Transverse colon (tissue), 4 donors: ENCODE measurements at regions not wholly inside any gene's neighbourhood (a gene's known extent, or its start where the extent isn't known, plus 50 kb on each side); places are given as distances from the start of the nearest gene placed in this dataset.

Source experiments
- DNase-seq: peaks from one replicate; pipeline ENCODE4 v3.0.0-alpha.2; 2019
- H3K27ac ChIP-seq, 4 donors: fragments of 200-600 bp; sonication (generic); 2 replicates each; pipeline ENCODE4 v1.5.1; 2016 to 2018; ENCODE audit warnings: inconsistent platforms in 4 of 4
- H3K27me3 ChIP-seq: fragments of 200-600 bp; sonication (generic); 2 replicates; pipeline ENCODE4 v1.5.1; 2017; ENCODE audit warnings: inconsistent platforms
- H3K36me3 ChIP-seq, 4 donors: fragments of 200-600 bp; sonication (generic); 2 replicates each; pipeline ENCODE4 v1.5.1; 2017 to 2019; ENCODE audit warnings: inconsistent platforms in 4 of 4
- H3K4me1 ChIP-seq, 4 donors: fragments of 200-600 bp; sonication (generic); 2 replicates each; pipeline ENCODE4 v1.5.1; 2017 to 2020; ENCODE audit warnings: inconsistent platforms in 4 of 4
- H3K4me3 ChIP-seq, 4 donors: fragments of 200-600 bp; sonication (generic); 1 replicate in 1 of 4; 2 replicates in 3 of 4; pipeline versions ENCODE4 v1.5.1 to v1.6.1; 2017 to 2019; ENCODE audit warnings: inconsistent platforms in 4 of 4
- H3K9me3 ChIP-seq, 2 donors: fragments of 200-600 bp; sonication (generic); 2 replicates each; pipeline ENCODE4 v1.5.1; 2017 to 2019; ENCODE audit warnings: inconsistent platforms in 2 of 2
- EP300 ChIP-seq: sonication (generic); formaldehyde crosslinking; IDR thresholded peaks from one replicate; pipeline ENCODE4 v1.6.1; 2017; ENCODE audit warnings: antibody characterized with exemption, low read depth
- POLR2A ChIP-seq: fragments of 450-650 bp; IDR thresholded peaks from one replicate; pipeline ENCODE4 v1.6.1; 2016; ENCODE audit warnings: antibody characterized with exemption, mild to moderate bottlenecking, moderate library complexity
- POLR2AphosphoS5 ChIP-seq, 3 donors: sonication (generic); formaldehyde crosslinking; IDR thresholded peaks; one replicate each; pipeline ENCODE4 v1.6.1; 2016; ENCODE audit warnings: antibody characterized with exemption in 3 of 3
- WGBS, 2 donors: methylation state at CpG; one replicate each; pipeline ENCODE4 v1.1.5; 2018; ENCODE audit warnings: low coverage in 1 of 2; 5-methylcytosine and 5-hydroxymethylcytosine counted together
- in situ Hi-C, 4 donors: fragments of 200-750 bp; cut with MboI; loops; one replicate each; pipeline versions ENCODE4 v1.15.0 to v1.15.1; 2017; ENCODE audit warnings: low sequenced_read_pairs in 3 of 4, low pct_ligation_motif_present in 1 of 4, low pct_unique_long_range_greater_than_20kb in 1 of 4
- intact Hi-C: fragments of 100-400 bp; cut with DNase I; formaldehyde crosslinking; loops from one replicate; pipeline ENCODE4 v1.15.1; 2023; ENCODE audit warnings: low total_unique reads
- TF ChIP-seq, protein P1 (sequence below), 5 experiments: fragments of 200-600 bp in 3 of 5; fragments of 450-650 bp in 2 of 5; sonication (generic) in 3 of 5; IDR thresholded peaks; 1 replicate in 2 of 5; 2 replicates in 3 of 5; pipeline ENCODE4 v1.5.1; 2016 to 2017; ENCODE audit warnings: antibody characterized with exemption in 5 of 5, inconsistent platforms in 3 of 5, mild to moderate bottlenecking in 2 of 5, moderate library complexity in 1 of 5

DNA sequence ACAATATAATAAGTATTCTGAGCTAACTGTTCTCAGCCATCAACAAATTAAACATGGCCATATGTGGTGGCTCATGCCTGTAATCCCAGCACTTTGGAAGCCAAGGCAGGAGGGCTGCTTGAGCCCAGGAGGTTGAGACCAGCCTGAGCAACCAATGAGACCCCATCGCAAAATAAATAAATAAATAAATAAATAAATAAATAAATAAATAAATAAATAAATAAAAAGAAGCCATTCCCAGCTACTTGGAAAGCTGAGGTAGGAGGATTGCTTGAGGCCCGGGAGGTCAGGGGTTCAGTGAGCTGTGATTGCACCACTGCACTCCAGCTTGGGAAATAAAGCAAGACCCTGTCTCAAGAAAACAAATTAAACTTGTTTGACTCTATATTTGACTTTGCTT, 1256.4 kb downstream of the EFNA5 start:
- WGBS, 2 donors: 89 to 100% methylated on average over 1 to 2 of the region's 2 CpGs
- Histone ChIP-seq H3K4me3 (no peak overlapping the region), H3K4me1 (no peaks in the 10 kb centered on the region), H3K9me3 (no peaks in the 10 kb centered on the region), H3K27ac (no peak overlapping the region), H3K36me3 (no peaks in the 10 kb centered on the region), H3K27me3 (no peaks in the 10 kb centered on the region)
- no peak for DNase-seq
- in situ Hi-C loops: no loop called here
- TF ChIP-seq POLR2AphosphoS5 (IDR thresholded peaks at IDR 0.05) (no peak), POLR2A (no peak), EP300 (no peak)
- TF ChIP-seq, protein P1, sequence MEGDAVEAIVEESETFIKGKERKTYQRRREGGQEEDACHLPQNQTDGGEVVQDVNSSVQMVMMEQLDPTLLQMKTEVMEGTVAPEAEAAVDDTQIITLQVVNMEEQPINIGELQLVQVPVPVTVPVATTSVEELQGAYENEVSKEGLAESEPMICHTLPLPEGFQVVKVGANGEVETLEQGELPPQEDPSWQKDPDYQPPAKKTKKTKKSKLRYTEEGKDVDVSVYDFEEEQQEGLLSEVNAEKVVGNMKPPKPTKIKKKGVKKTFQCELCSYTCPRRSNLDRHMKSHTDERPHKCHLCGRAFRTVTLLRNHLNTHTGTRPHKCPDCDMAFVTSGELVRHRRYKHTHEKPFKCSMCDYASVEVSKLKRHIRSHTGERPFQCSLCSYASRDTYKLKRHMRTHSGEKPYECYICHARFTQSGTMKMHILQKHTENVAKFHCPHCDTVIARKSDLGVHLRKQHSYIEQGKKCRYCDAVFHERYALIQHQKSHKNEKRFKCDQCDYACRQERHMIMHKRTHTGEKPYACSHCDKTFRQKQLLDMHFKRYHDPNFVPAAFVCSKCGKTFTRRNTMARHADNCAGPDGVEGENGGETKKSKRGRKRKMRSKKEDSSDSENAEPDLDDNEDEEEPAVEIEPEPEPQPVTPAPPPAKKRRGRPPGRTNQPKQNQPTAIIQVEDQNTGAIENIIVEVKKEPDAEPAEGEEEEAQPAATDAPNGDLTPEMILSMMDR (IDR thresholded peaks at IDR 0.05): no peak
- intact Hi-C loops: no loop called here

DNA sequence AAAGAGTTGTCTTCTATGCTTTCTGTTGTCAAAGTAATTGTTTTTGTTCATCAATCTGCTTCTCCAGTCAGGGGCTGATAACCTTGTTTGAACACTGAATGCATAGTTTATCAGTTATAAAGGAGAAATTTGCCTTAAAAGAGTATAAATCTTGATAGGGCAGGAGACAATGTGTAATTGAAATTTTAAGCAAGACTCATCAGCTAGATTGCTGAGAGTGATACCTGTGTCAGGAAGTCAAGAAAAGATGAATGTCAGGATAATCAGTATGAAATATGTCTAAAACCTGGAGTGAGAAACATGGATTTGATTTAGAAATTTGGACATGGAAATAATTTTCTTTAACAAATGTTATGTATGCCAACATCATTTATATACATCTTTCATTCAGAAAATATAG, 1258.1 kb downstream of the EFNA5 start:
- Histone ChIP-seq H3K36me3 (no peaks in the 10 kb centered on the region), H3K4me3 (no peak overlapping the region), H3K9me3 (no peaks in the 10 kb centered on the region), H3K27ac (no peak overlapping the region), H3K27me3 (no peaks in the 10 kb centered on the region), H3K4me1 (no peaks in the 10 kb centered on the region)
- in situ Hi-C loops: no loop called here
- TF ChIP-seq POLR2A: no peak
- TF ChIP-seq, protein P1 (IDR thresholded peaks at IDR 0.05): no peak
- no peak for TF ChIP-seq EP300
- TF ChIP-seq POLR2AphosphoS5 (IDR thresholded peaks at IDR 0.05): no peak
- intact Hi-C loops: no loop called here
- DNase-seq: no peak

DNA sequence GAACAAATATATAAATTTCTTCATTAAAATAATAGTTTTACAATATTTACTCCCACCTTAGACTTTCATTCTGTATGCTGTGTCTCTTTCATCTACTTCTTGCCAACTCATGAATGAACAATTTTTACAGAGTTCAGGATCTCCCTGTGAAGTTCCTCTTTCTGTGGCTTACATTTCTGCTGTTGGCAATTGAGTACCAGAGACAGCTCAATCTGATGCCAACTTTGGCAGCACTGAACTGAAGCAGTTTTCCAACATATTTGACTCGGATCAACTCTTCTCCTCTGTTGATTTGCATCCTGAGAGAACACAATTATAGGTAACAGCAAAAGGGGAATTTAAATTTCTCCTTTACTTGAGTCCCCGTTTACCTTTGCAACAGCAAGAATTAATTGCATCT, 1262.2 kb downstream of the EFNA5 start:
- no peaks in the 10 kb centered on the region for H3K36me3 ChIP-seq
- in situ Hi-C loops (no loop called here), intact Hi-C loops (no loop called here)
- H3K9me3 ChIP-seq: no peaks in the 10 kb centered on the region
- H3K27me3 ChIP-seq: no peaks in the 10 kb centered on the region
- H3K27ac ChIP-seq: no peak overlapping the region
- no peaks in the 10 kb centered on the region for H3K4me1 ChIP-seq
- WGBS, 2 donors: 52 to 58% methylated on average over 2 of the region's 2 CpGs
- no peak overlapping the region for H3K4me3 ChIP-seq
- DNase-seq: no peak
- TF ChIP-seq POLR2A (no peak), EP300 (no peak), POLR2AphosphoS5 (IDR thresholded peaks at IDR 0.05) (no peak)
- TF ChIP-seq, protein P1 (IDR thresholded peaks at IDR 0.05): no peak

DNA sequence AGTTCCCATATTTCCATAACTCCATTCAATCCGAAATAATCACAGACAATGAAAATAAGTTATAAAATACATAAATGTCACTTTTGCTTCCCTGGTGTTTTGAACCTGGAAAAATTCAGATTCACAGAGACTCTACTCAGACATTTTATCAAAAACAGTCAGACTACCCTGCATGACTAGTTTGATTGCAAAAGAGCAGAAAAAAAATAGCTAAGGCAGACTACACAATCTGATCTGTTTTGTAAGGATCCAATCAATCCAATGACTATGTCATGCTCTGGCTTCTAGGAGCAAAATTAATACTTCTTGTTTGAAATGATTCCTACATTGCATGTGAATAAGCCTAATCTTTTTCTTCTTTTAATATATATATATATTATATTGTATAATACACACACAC, 1262.6 kb downstream of the EFNA5 start:
- Histone ChIP-seq H3K9me3 (no peaks in the 10 kb centered on the region), H3K27me3 (no peaks in the 10 kb centered on the region), H3K4me3 (no peak overlapping the region), H3K36me3 (no peaks in the 10 kb centered on the region), H3K4me1 (no peaks in the 10 kb centered on the region), H3K27ac (no peak overlapping the region)
- intact Hi-C loops (no loop called here), in situ Hi-C loops (no loop called here)
- WGBS, 2 donors: 58 to 67% methylated on average over 1 of the region's 1 CpG
- DNase-seq: no peak
- TF ChIP-seq, protein P1 (IDR thresholded peaks at IDR 0.05): no peak
- TF ChIP-seq EP300 (no peak), POLR2A (no peak), POLR2AphosphoS5 (IDR thresholded peaks at IDR 0.05) (no peak)
